22Rv1 (cell line): ENCODE measurements at regions not wholly inside any gene's neighbourhood (a gene's known extent, or its start where the extent isn't known, plus 50 kb on each side); places are given as distances from the start of the nearest gene placed in this dataset.

Experiments used
- ZFX ChIP-seq: fragments of 450-650 bp; IDR thresholded peaks from 2 replicates; pipeline ENCODE4 v1.6.1; 2017; ENCODE audit warnings: antibody characterized with exemption, borderline replicate concordance
- TF ChIP-seq, protein P1 (sequence below): fragments of 450-650 bp; IDR thresholded peaks from 2 replicates; pipeline ENCODE4 v1.5.1; 2017; ENCODE audit warnings: mild to moderate bottlenecking

DNA sequence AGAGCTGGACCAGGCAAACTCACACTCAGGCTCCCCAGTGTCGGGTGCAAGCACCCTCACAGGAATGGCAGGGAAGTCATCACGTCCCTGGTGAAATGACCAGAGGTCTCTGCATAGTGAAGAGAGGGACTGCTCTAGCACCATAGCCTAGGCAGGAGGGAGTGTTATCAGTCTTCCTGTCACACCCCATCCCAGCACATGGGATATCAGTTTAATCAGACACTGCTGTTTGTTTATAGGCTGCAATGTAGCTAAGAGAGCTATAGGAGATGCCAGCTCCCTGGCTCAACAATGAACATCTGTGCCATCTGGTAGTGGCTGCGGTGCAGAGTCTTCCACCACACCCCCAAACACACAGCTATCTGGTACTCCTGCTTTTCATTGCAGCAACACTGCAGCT lies 776.6 kb downstream of the ZNF385D start:
- TF ChIP-seq, protein P1, sequence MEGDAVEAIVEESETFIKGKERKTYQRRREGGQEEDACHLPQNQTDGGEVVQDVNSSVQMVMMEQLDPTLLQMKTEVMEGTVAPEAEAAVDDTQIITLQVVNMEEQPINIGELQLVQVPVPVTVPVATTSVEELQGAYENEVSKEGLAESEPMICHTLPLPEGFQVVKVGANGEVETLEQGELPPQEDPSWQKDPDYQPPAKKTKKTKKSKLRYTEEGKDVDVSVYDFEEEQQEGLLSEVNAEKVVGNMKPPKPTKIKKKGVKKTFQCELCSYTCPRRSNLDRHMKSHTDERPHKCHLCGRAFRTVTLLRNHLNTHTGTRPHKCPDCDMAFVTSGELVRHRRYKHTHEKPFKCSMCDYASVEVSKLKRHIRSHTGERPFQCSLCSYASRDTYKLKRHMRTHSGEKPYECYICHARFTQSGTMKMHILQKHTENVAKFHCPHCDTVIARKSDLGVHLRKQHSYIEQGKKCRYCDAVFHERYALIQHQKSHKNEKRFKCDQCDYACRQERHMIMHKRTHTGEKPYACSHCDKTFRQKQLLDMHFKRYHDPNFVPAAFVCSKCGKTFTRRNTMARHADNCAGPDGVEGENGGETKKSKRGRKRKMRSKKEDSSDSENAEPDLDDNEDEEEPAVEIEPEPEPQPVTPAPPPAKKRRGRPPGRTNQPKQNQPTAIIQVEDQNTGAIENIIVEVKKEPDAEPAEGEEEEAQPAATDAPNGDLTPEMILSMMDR, result no peak
- TF ChIP-seq ZFX, result no peak
